Transverse colon (tissue), 4 donors: ENCODE measurements at regions not wholly inside any gene's neighbourhood (a gene's known extent, or its start where the extent isn't known, plus 50 kb on each side); places are given as distances from the start of the nearest gene placed in this dataset.

Source experiments
- EP300 ChIP-seq: sonication (generic); formaldehyde crosslinking; IDR thresholded peaks from one replicate; pipeline ENCODE4 v1.6.1; 2017; ENCODE audit warnings: antibody characterized with exemption, low read depth
- POLR2A ChIP-seq: fragments of 450-650 bp; IDR thresholded peaks from one replicate; pipeline ENCODE4 v1.6.1; 2016; ENCODE audit warnings: antibody characterized with exemption, mild to moderate bottlenecking, moderate library complexity
- POLR2AphosphoS5 ChIP-seq, 3 donors: sonication (generic); formaldehyde crosslinking; IDR thresholded peaks; one replicate each; pipeline ENCODE4 v1.6.1; 2016; ENCODE audit warnings: antibody characterized with exemption in 3 of 3
- TF ChIP-seq, protein P1 (sequence below), 5 experiments: fragments of 200-600 bp in 3 of 5; fragments of 450-650 bp in 2 of 5; sonication (generic) in 3 of 5; IDR thresholded peaks; 1 replicate in 2 of 5; 2 replicates in 3 of 5; pipeline ENCODE4 v1.5.1; 2016 to 2017; ENCODE audit warnings: antibody characterized with exemption in 5 of 5, inconsistent platforms in 3 of 5, mild to moderate bottlenecking in 2 of 5, moderate library complexity in 1 of 5

DNA sequence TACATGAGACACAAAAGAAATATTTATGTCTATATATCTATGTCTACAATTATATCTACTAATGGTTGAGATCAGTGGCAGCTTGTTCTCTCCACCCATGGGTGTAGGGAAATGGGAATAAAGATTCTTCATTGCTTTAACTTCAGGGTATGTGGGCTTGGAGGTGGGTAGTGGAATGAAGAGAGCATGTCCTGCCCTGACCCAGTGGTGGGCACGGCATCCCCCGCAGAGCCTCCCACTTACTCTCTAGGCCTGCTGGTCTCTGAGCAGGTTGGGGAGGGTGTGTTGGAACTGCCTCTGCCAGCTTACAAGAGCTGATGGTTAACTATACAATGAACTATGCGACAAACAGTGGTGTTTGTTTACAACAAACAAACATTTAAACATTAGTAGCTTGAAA, 152.5 kb upstream of the SKOR2 start:
- no peak for TF ChIP-seq POLR2AphosphoS5 (IDR thresholded peaks at IDR 0.05)
- TF ChIP-seq POLR2A, result no peak
- TF ChIP-seq, protein P1, sequence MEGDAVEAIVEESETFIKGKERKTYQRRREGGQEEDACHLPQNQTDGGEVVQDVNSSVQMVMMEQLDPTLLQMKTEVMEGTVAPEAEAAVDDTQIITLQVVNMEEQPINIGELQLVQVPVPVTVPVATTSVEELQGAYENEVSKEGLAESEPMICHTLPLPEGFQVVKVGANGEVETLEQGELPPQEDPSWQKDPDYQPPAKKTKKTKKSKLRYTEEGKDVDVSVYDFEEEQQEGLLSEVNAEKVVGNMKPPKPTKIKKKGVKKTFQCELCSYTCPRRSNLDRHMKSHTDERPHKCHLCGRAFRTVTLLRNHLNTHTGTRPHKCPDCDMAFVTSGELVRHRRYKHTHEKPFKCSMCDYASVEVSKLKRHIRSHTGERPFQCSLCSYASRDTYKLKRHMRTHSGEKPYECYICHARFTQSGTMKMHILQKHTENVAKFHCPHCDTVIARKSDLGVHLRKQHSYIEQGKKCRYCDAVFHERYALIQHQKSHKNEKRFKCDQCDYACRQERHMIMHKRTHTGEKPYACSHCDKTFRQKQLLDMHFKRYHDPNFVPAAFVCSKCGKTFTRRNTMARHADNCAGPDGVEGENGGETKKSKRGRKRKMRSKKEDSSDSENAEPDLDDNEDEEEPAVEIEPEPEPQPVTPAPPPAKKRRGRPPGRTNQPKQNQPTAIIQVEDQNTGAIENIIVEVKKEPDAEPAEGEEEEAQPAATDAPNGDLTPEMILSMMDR (IDR thresholded peaks at IDR 0.05), result no peak
- no peak for TF ChIP-seq EP300
